Fibroblast of pulmonary artery (primary cell): ENCODE measurements at regions not wholly inside any gene's neighbourhood (a gene's known extent, or its start where the extent isn't known, plus 50 kb on each side); places are given as distances from the start of the nearest gene placed in this dataset.
A peak's percentile ranks its signal among the peaks of the same experiment; 100 is the strongest.

Source experiments
- DNase-seq: peaks from one replicate; pipeline ENCODE4 v3.0.0-alpha.2; 2010; ENCODE audit warnings: low read depth
- H3K4me3 ChIP-seq: replicated peaks from 2 replicates; pipeline ENCODE4 v1.5.1; 2011; ENCODE audit warnings: low read depth, mild to moderate bottlenecking, control low read depth, low read length, moderate library complexity
- CTCF ChIP-seq: IDR thresholded peaks from 2 replicates; pipeline ENCODE4 v1.5.1; 2011; ENCODE audit warnings: mild to moderate bottlenecking, control low read depth, low read length, inconsistent platforms; ENCODE audit errors: missing control alignments

- no peak for DNase-seq
- TF ChIP-seq CTCF: no peak
Observed at GRCh38 chr20:56995149-56995548, 271.3 kb downstream of the BMP7 start.

GRCh38 chr20:56995635-56996075 lies 270.8 kb downstream of the BMP7 start:
- DNase-seq: peak; percentile 3
- TF ChIP-seq CTCF: peak; percentile 39
- H3K4me3 ChIP-seq: no peak overlapping the region

More at GRCh38 chr20:56995149-56995548, 271.3 kb downstream of the BMP7 start:
- H3K4me3 ChIP-seq: no peak overlapping the region

- no peak overlapping the region for H3K4me3 ChIP-seq
- TF ChIP-seq CTCF: no peak
- DNase-seq: no peak
Observed at GRCh38 chr20:56996533-56996932, 269.9 kb downstream of the BMP7 start.

GRCh38 chr20:56998438-56998837 lies 268.0 kb downstream of the BMP7 start:
- no peak overlapping the region for H3K4me3 ChIP-seq
- no peak for TF ChIP-seq CTCF
- no peak for DNase-seq

GRCh38 chr20:57000441-57000968 lies 265.9 kb downstream of the BMP7 start:
- DNase-seq: no peak
- TF ChIP-seq CTCF: no peak
- H3K4me3 ChIP-seq: no peak overlapping the region

GRCh38 chr20:57001126-57001767 lies 265.2 kb downstream of the BMP7 start:
- DNase-seq: no peak
- no peak overlapping the region for H3K4me3 ChIP-seq
- TF ChIP-seq CTCF: no peak

- H3K4me3 ChIP-seq: no peak overlapping the region
- TF ChIP-seq CTCF: no peak
Observed at GRCh38 chr20:57002066-57002570, 264.3 kb downstream of the BMP7 start.

More at GRCh38 chr20:57002066-57002570, 264.3 kb downstream of the BMP7 start:
- no peak for DNase-seq
